Neural progenitor cell (in vitro differentiated cells): ENCODE measurements at regions not wholly inside any gene's neighbourhood (a gene's known extent, or its start where the extent isn't known, plus 50 kb on each side); places are given as distances from the start of the nearest gene placed in this dataset.

Experiments
- DNase-seq: peaks from one replicate; pipeline ENCODE4 v3.0.0-alpha.2; 2016; ENCODE audit warnings: low spot score
- H2AFZ ChIP-seq: fragments of 200-600 bp; sonication (generic); replicated peaks from 2 replicates; pipeline ENCODE4 v1.6.1; 2016; ENCODE audit warnings: antibody characterized with exemption
- H3F3A ChIP-seq: fragments of 200-600 bp; sonication (generic); 2 replicates; pipeline ENCODE4 v1.6.1; 2016; ENCODE audit warnings: antibody characterized with exemption, low read depth
- H3K27ac ChIP-seq: fragments of 200-600 bp; sonication (generic); 2 replicates; pipeline ENCODE4 v1.5.1; 2016; ENCODE audit warnings: mild to moderate bottlenecking
- H3K27me3 ChIP-seq: fragments of 200-600 bp; sonication (generic); 2 replicates; pipeline ENCODE4 v1.6.1; 2016; ENCODE audit warnings: mild to moderate bottlenecking, moderate library complexity
- H3K36me3 ChIP-seq: fragments of 200-600 bp; sonication (generic); 2 replicates; pipeline ENCODE4 v1.5.1; 2016
- H3K4me1 ChIP-seq: fragments of 200-600 bp; sonication (generic); 2 replicates; pipeline ENCODE4 v1.6.1; 2016; ENCODE audit warnings: mixed run types
- H3K4me2 ChIP-seq: fragments of 200-600 bp; sonication (generic); 2 replicates; pipeline ENCODE4 v1.6.1; 2016
- H3K4me3 ChIP-seq: fragments of 200-600 bp; sonication (generic); 2 replicates; pipeline ENCODE4 v1.5.1; 2016
- H3K79me2 ChIP-seq: fragments of 200-600 bp; sonication (generic); 2 replicates; pipeline ENCODE4 v1.6.1; 2016; ENCODE audit warnings: low read depth
- H3K9ac ChIP-seq: fragments of 200-600 bp; sonication (generic); 2 replicates; pipeline ENCODE4 v1.6.1; 2016
- H3K9me3 ChIP-seq: fragments of 200-600 bp; sonication (generic); 2 replicates; pipeline ENCODE4 v1.5.1; 2016; ENCODE audit warnings: low read depth
- H4K20me1 ChIP-seq: fragments of 200-600 bp; sonication (generic); 2 replicates; pipeline ENCODE4 v1.6.1; 2016; ENCODE audit warnings: low read depth
- H3K27ac Mint-ChIP-seq: 3 replicates; pipeline ENCODE4 v1.8.0; 2021; ENCODE audit warnings: mixed read lengths
- H3K27me3 Mint-ChIP-seq: 2 replicates; pipeline ENCODE4 v1.8.0; 2022; ENCODE audit warnings: low read depth, mild to moderate bottlenecking, inconsistent platforms, moderate library complexity, mixed read lengths; ENCODE audit not compliant: insufficient read depth
- H3K36me3 Mint-ChIP-seq: 3 replicates; pipeline ENCODE4 v1.8.0; 2021; ENCODE audit warnings: mixed read lengths
- H3K4me1 Mint-ChIP-seq: 3 replicates; pipeline ENCODE4 v1.8.0; 2021; ENCODE audit warnings: mixed read lengths
- H3K4me3 Mint-ChIP-seq: 3 replicates; pipeline ENCODE4 v1.8.0; 2021; ENCODE audit warnings: mild to moderate bottlenecking, moderate library complexity, mixed read lengths
- H3K9me3 Mint-ChIP-seq: 3 replicates; pipeline ENCODE4 v1.8.0; 2020; ENCODE audit warnings: mixed read lengths
- CTCF ChIP-seq: fragments of 200-600 bp; sonication (generic); IDR thresholded peaks from 2 replicates; pipeline ENCODE4 v1.5.1; 2017; ENCODE audit warnings: antibody characterized with exemption, mild to moderate bottlenecking
- EZH2 ChIP-seq: fragments of 200-600 bp; sonication (generic); IDR thresholded peaks from 2 replicates; pipeline ENCODE4 v1.6.1; 2017; ENCODE audit warnings: antibody characterized with exemption, mild to moderate bottlenecking, moderate library complexity
- EZH2phosphoT487 ChIP-seq: fragments of 200-600 bp; sonication (generic); IDR thresholded peaks from 2 replicates; pipeline ENCODE4 v1.6.1; 2017; ENCODE audit warnings: antibody characterized with exemption

GRCh38 chr16:22968931-22969330 is 155.0 kb downstream of the HS3ST2 start:
- TF ChIP-seq EZH2 (no peak), EZH2phosphoT487 (no peak), CTCF (no peak)
- no peaks in the 10 kb centered on the region for H3K27me3 ChIP-seq
- no peaks in the 10 kb centered on the region for H3K9me3 ChIP-seq
- H3K4me2 ChIP-seq = no peak overlapping the region
- peaks cover 10% of the 10 kb centered on the region for H3K4me1 ChIP-seq
- no peak overlapping the region for H3K4me3 ChIP-seq
- peaks cover 15% of the 10 kb centered on the region for H3K4me1 Mint-ChIP-seq
- no peaks in the 10 kb centered on the region for H3F3A ChIP-seq
- no peaks in the 10 kb centered on the region for H4K20me1 ChIP-seq
- DNase-seq = no peak
- peaks cover 4% of the 10 kb centered on the region for H3K27me3 Mint-ChIP-seq
- no peak overlapping the region for H3K9ac ChIP-seq
- H3K27ac ChIP-seq = no peak overlapping the region
- no peak overlapping the region for H2AFZ ChIP-seq
- H3K4me3 Mint-ChIP-seq = no peak overlapping the region
- no peaks in the 10 kb centered on the region for H3K36me3 Mint-ChIP-seq
- no peaks in the 10 kb centered on the region for H3K9me3 Mint-ChIP-seq
- H3K36me3 ChIP-seq = no peaks in the 10 kb centered on the region
- H3K79me2 ChIP-seq = no peaks in the 10 kb centered on the region
- H3K27ac Mint-ChIP-seq = no peak overlapping the region

- no peak for TF ChIP-seq CTCF
- TF ChIP-seq EZH2 = no peak
- no peak for TF ChIP-seq EZH2phosphoT487
- Histone ChIP-seq H3K27me3 (no peaks in the 10 kb centered on the region), H3K79me2 (no peaks in the 10 kb centered on the region), H3K9ac (no peak overlapping the region), H3K4me2 (no peak overlapping the region), H3K4me1 (peaks cover 10% of the 10 kb centered on the region), H3K36me3 (no peaks in the 10 kb centered on the region), H2AFZ (no peak overlapping the region), H3F3A (no peaks in the 10 kb centered on the region), H3K4me3 (no peak overlapping the region), H4K20me1 (no peaks in the 10 kb centered on the region), H3K9me3 (no peaks in the 10 kb centered on the region), H3K27ac (no peak overlapping the region)
- H3K4me1 Mint-ChIP-seq = peaks cover 15% of the 10 kb centered on the region
- no peak for DNase-seq
- H3K9me3 Mint-ChIP-seq = no peaks in the 10 kb centered on the region
- H3K4me3 Mint-ChIP-seq = no peak overlapping the region
- H3K27ac Mint-ChIP-seq = no peak overlapping the region
- H3K36me3 Mint-ChIP-seq = no peaks in the 10 kb centered on the region
- peaks cover 4% of the 10 kb centered on the region for H3K27me3 Mint-ChIP-seq
Measured at GRCh38 chr16:22967521-22968095, 153.6 kb downstream of the HS3ST2 start.
